ENCODE measurements at regions not wholly inside any gene's neighbourhood (a gene's known extent, or its start where the extent isn't known, plus 50 kb on each side); places are given as distances from the start of the nearest gene placed in this dataset.
"Not testable (repeated sequence)": the region's sequence is repeated elsewhere in the genome, so short reads cannot be mapped to it uniquely, and the experiment has no call there.

DNA sequence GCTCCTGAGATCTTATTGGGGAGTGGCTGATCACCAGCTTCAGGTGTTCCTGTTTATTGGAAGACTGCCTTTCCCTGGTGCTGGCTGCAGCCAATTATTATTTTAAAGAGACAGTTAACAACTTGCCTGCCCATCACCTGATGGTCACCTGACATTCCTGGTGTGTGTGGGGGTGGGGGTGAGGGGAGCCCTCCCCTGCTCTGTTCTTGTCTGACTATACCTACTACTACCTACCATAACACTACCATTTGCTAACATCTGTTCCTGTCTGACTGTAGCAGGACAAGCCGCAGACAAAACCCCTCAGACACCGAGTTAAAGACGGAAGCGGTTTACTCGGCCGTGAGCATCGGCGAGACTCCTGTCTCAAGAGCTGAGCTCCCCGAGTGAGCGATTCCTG is 54.9 kb upstream of the NBPF3 start:
- H2AFZ ChIP-seq (ENCODE audit: low read length) = no peak overlapping the region
- H4K20me1 ChIP-seq (ENCODE audit: insufficient read depth, low read length) = no peaks in the 10 kb centered on the region
- H3K27ac ChIP-seq (ENCODE audit: low read depth, low read length) = no peak overlapping the region
- TF ChIP-seq, protein P1, sequence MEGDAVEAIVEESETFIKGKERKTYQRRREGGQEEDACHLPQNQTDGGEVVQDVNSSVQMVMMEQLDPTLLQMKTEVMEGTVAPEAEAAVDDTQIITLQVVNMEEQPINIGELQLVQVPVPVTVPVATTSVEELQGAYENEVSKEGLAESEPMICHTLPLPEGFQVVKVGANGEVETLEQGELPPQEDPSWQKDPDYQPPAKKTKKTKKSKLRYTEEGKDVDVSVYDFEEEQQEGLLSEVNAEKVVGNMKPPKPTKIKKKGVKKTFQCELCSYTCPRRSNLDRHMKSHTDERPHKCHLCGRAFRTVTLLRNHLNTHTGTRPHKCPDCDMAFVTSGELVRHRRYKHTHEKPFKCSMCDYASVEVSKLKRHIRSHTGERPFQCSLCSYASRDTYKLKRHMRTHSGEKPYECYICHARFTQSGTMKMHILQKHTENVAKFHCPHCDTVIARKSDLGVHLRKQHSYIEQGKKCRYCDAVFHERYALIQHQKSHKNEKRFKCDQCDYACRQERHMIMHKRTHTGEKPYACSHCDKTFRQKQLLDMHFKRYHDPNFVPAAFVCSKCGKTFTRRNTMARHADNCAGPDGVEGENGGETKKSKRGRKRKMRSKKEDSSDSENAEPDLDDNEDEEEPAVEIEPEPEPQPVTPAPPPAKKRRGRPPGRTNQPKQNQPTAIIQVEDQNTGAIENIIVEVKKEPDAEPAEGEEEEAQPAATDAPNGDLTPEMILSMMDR (IDR thresholded peaks at IDR 0.05; ENCODE audit: extremely low read depth, low read depth, low read length) = no peak
- H3K4me1 ChIP-seq (ENCODE audit: insufficient read depth, low read length) = no peaks in the 10 kb centered on the region
- H3K79me2 ChIP-seq (ENCODE audit: insufficient read depth, low read length) = no peaks in the 10 kb centered on the region
- peaks cover 12% of the 10 kb centered on the region for H3K27me3 ChIP-seq (ENCODE audit: insufficient read depth, low read length)
- H3K4me2 ChIP-seq (ENCODE audit: insufficient read depth, low read length) = no peak overlapping the region
- no peaks in the 10 kb centered on the region for H3K36me3 ChIP-seq (ENCODE audit: insufficient read depth, low read length)
- DNase-seq (ENCODE audit: insufficient read length, low spot score, missing footprints) = no peak
- no peak overlapping the region for H3K4me3 ChIP-seq (ENCODE audit: insufficient read depth, low read length)
- peaks cover 3% of the 10 kb centered on the region for H3K9me3 ChIP-seq (ENCODE audit: low read depth, low read length)

DNA sequence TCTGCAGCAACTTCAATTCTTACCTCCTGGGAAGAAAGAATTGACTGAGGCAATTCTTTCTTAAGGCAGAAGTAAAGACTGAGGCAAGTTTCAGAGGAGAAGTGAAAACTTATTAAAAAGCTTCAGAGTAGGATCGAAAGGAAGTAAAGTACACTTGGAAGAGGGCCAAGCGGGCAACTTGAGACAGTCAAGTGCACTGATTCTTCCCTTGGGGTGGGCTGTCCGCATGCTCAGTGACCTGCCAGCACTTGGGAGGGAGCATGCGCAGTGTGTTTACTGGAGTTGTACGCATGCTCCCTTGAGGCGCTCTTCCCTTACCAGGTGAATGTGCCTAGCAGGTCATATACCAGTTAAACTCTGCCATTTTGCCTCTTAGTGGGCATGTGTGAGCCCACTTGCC is 55.3 kb upstream of the NBPF3 start:
- no peak overlapping the region for H3K27ac ChIP-seq (ENCODE audit: low read depth, low read length)

DNA sequence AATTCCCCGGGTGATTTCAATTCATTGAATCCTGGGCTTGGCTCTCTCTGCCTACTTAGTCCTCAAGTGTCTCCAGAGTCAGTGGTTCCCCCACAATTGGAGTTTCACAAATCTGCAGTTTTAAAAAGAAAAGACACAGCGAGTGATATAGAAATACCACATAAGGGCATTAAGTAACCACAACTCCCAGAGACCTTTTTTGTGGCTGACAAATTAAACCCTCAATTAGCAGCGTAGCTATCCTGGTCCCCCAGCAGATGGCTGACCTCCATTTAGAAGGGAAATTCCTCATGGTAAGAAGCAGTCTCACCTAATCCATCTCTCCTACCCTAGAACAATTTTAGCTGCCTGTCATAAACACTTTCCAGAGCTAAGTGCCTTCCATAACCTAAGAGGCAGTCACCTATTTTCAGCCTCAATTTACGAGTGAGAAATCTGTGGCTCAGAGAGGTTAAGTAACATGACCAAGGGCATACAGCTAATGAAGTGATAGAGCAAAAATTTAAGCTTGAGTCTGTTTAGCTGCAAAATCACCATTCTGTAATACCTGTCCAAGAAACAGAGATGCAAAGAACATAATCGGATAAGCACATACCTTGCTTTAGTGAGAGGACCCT is 56.0 kb upstream of the NBPF3 start:
- H3K36me3 ChIP-seq (ENCODE audit: insufficient read depth, low read length) = no peaks in the 10 kb centered on the region

More for the DNA sequence above, 55.3 kb upstream of the NBPF3 start:
- peaks cover 12% of the 10 kb centered on the region for H3K27me3 ChIP-seq (ENCODE audit: insufficient read depth, low read length)
- H3K9me3 ChIP-seq (ENCODE audit: low read depth, low read length) = peaks cover 3% of the 10 kb centered on the region
- H3K36me3 ChIP-seq (ENCODE audit: insufficient read depth, low read length) = no peaks in the 10 kb centered on the region
- H3K4me2 ChIP-seq (ENCODE audit: insufficient read depth, low read length) = no peak overlapping the region
- TF ChIP-seq, protein P1 (IDR thresholded peaks at IDR 0.05; ENCODE audit: extremely low read depth, low read depth, low read length) = no peak
- no peaks in the 10 kb centered on the region for H3K4me1 ChIP-seq (ENCODE audit: insufficient read depth, low read length)
- no peak overlapping the region for H3K4me3 ChIP-seq (ENCODE audit: insufficient read depth, low read length)
- H4K20me1 ChIP-seq (ENCODE audit: insufficient read depth, low read length) = no peaks in the 10 kb centered on the region
- no peak overlapping the region for H2AFZ ChIP-seq (ENCODE audit: low read length)
- DNase-seq (ENCODE audit: insufficient read length, low spot score, missing footprints) = no peak
- no peaks in the 10 kb centered on the region for H3K79me2 ChIP-seq (ENCODE audit: insufficient read depth, low read length)

GRCh38 chr1:21381354-21381753 is 58.6 kb upstream of the NBPF3 start:
- no peaks in the 10 kb centered on the region for H3K36me3 ChIP-seq (ENCODE audit: insufficient read depth, low read length)
- no peak overlapping the region for H3K4me3 ChIP-seq (ENCODE audit: insufficient read depth, low read length)
- DNase-seq (ENCODE audit: insufficient read length, low spot score, missing footprints) = no peak
- no peaks in the 10 kb centered on the region for H3K79me2 ChIP-seq (ENCODE audit: insufficient read depth, low read length)
- TF ChIP-seq, protein P1 (IDR thresholded peaks at IDR 0.05; ENCODE audit: extremely low read depth, low read depth, low read length) = no peak
- peaks cover 13% of the 10 kb centered on the region for H3K27me3 ChIP-seq (ENCODE audit: insufficient read depth, low read length)
- H2AFZ ChIP-seq (ENCODE audit: low read length) = no peak overlapping the region
- no peaks in the 10 kb centered on the region for H3K4me1 ChIP-seq (ENCODE audit: insufficient read depth, low read length)
- H3K4me2 ChIP-seq (ENCODE audit: insufficient read depth, low read length) = no peak overlapping the region
- no peak overlapping the region for H3K27ac ChIP-seq (ENCODE audit: low read depth, low read length)
- H4K20me1 ChIP-seq (ENCODE audit: insufficient read depth, low read length) = no peaks in the 10 kb centered on the region
- peaks cover 3% of the 10 kb centered on the region for H3K9me3 ChIP-seq (ENCODE audit: low read depth, low read length)

More for the DNA sequence above, 56.0 kb upstream of the NBPF3 start:
- H3K4me2 ChIP-seq (ENCODE audit: insufficient read depth, low read length) = no peak overlapping the region
- H4K20me1 ChIP-seq (ENCODE audit: insufficient read depth, low read length) = no peaks in the 10 kb centered on the region
- no peak for DNase-seq (ENCODE audit: insufficient read length, low spot score, missing footprints)
- H3K79me2 ChIP-seq (ENCODE audit: insufficient read depth, low read length) = no peaks in the 10 kb centered on the region
- H3K4me1 ChIP-seq (ENCODE audit: insufficient read depth, low read length) = no peaks in the 10 kb centered on the region
- no peak overlapping the region for H2AFZ ChIP-seq (ENCODE audit: low read length)
- no peak overlapping the region for H3K4me3 ChIP-seq (ENCODE audit: insufficient read depth, low read length)
- TF ChIP-seq, protein P1 (IDR thresholded peaks at IDR 0.05; ENCODE audit: extremely low read depth, low read depth, low read length) = no peak
- H3K9me3 ChIP-seq (ENCODE audit: low read depth, low read length) = peaks cover 3% of the 10 kb centered on the region
- no peak overlapping the region for H3K27ac ChIP-seq (ENCODE audit: low read depth, low read length)
- H3K27me3 ChIP-seq (ENCODE audit: insufficient read depth, low read length) = peaks cover 12% of the 10 kb centered on the region

- not testable (repeated sequence) for H2AFZ ChIP-seq (ENCODE audit: low read length); H3K4me1 ChIP-seq (ENCODE audit: insufficient read depth, low read length); H3K79me2 ChIP-seq (ENCODE audit: insufficient read depth, low read length); H4K20me1 ChIP-seq (ENCODE audit: insufficient read depth, low read length); H3K4me2 ChIP-seq (ENCODE audit: insufficient read depth, low read length); H3K9me3 ChIP-seq (ENCODE audit: low read depth, low read length); DNase-seq (ENCODE audit: insufficient read length, low spot score, missing footprints); H3K4me3 ChIP-seq (ENCODE audit: insufficient read depth, low read length); H3K27ac ChIP-seq (ENCODE audit: low read depth, low read length); H3K36me3 ChIP-seq (ENCODE audit: insufficient read depth, low read length)
- peaks cover 18% of the 10 kb centered on the region for H3K27me3 ChIP-seq (ENCODE audit: insufficient read depth, low read length)
Measured at GRCh38 chr1:21380147-21380546, 59.8 kb upstream of the NBPF3 start.

Measured in osteoblast (primary cell).